GM04504 (cell line): ENCODE measurements at regions not wholly inside any gene's neighbourhood (a gene's known extent, or its start where the extent isn't known, plus 50 kb on each side); places are given as distances from the start of the nearest gene placed in this dataset.
"Not testable (repeated sequence)": the region's sequence is repeated elsewhere in the genome, so short reads cannot be mapped to it uniquely, and the experiment has no call there.

ENCODE experiments used
- DNase-seq: peaks from one replicate; pipeline ENCODE4 v3.0.0-alpha.2; 2012; ENCODE audit warnings: low read depth

GRCh38 chr11:115630214-115630613, 126.0 kb upstream of the CADM1 start:
- DNase-seq, result no peak

DNA sequence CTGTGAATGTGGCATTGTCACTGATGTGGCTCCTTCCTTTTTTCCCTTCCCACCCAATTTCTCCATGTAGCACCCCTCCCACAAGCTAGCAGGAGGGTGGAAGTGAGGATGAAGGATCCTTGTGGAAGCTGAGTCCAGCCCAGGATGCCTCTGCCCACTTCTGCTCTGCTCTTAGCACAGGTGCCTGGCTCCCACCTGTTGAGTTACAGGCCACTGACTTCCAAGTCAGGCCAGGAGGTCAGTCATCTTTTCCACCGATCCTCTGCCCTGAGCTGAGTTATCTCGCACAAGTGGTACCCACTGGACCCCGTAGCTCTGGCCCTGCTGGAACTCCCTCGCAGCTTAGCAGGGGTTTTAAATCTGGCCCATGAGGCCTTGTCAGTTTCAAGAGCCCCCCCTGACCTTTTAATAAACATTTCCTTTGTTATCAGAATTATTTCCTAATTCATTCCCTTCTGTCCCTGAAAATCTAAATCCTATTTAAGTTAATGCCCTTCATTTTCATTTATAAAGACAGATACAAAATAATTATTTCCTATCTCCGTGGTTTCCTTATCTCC, 125.3 kb upstream of the CADM1 start:
- DNase-seq, result no peak

DNA sequence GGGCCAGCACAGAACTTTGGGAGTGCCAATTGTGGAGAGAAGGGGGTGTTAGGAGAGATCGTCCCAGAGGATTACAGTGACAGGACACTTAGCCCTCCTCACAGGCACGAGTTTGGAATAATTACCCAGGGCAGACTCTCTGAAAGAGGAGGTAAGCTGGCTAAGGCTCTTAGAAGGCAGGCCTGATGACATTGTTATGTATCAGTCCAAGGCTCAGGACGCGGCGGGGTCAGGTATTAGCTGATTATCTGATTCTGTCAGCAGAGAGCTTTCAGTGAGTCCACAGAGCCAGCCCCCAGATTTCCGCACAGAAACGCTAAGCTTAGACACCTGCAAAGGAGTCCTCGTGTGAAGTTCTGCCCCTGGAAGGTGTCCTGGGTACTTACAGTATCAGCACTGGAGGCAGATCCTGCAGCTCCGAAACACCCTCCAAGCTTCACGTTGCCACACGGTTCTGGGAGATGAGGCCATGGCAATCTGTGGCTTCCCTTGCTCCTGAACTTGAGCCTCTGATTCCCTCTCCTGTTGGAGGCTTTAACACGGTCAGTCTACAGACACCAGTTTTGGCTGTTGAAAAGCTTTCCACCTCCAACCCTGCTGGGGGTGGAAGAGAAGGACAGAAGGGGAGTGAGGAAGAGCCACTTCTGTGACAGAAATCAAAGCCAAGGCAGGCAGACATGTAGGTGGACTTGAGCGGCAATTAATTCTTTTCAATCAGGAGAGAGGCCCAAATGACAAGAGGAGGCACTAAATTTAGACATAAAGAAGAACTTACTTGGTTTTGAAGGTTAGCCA, 123.6 kb upstream of the CADM1 start:
- DNase-seq, result no peak

GRCh38 chr11:115627071-115627470, 122.9 kb upstream of the CADM1 start:
- DNase-seq, result no peak

DNA sequence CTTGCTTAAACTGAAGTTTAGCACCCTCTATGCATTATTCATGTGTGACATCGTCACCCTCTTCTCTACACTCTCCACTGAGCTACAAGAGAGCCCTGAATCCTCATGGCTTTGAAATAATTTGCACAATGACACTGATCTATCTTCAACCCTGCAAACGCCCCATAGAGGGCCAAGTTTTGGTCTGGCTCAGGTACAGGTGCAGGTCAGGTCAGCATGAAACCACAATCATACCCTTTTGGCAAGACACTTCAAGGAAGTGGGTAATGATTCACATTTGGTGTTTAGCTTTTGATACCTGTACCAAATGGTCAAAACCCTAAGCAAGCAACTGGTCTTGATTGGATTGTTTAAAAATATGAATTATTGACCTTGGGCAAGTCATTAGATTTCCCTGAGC, 122.2 kb upstream of the CADM1 start:
- DNase-seq, result no peak

DNA sequence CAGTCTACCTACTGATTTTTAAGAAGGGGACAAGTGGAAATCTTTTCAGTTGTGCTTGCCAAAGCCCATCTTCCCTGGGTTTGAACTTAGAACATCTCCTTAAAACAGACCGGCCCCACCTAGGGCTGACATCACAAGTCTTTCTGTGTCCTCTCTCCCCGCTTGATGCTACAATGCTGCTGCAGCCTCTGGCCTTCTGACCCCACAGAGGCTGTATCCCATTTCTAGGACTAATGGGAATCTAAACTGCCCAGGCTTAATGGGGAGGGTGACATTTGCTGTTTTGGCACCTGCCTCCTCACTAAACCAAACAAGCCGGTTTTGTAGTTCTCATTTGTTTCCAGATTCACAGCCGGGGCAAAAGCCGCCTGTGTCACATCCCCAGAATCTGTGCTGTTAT, 121.3 kb upstream of the CADM1 start:
- DNase-seq, result no peak

GRCh38 chr11:115624065-115624464, 119.8 kb upstream of the CADM1 start:
- no peak for DNase-seq

GRCh38 chr11:115623021-115623451, 118.8 kb upstream of the CADM1 start:
- DNase-seq, result peak; percentile 26

GRCh38 chr11:115618428-115618827, 114.2 kb upstream of the CADM1 start:
- DNase-seq, result no peak

- DNase-seq, result no peak
Observed at GRCh38 chr11:115617767-115618166, 113.6 kb upstream of the CADM1 start.

DNA sequence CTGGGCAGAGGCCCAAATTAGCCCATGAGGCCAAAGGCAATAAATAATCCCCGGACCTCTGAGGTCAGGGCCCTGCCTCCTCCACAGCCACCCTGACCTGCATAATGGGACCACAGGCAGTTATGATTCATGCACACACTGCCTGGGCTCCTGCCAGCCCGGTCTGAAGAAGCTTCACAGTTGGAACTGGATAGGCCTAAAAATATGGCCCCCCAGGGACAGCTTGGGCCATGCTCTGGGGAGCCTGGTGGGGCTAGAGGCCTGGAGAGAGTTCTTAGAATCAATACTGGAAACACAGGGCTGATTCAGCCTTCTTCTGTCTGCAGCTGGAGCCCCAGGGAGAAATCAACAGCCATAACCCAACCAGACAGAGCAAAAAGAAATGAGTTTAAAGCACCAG, 112.8 kb upstream of the CADM1 start:
- DNase-seq, result peak; percentile 16

DNA sequence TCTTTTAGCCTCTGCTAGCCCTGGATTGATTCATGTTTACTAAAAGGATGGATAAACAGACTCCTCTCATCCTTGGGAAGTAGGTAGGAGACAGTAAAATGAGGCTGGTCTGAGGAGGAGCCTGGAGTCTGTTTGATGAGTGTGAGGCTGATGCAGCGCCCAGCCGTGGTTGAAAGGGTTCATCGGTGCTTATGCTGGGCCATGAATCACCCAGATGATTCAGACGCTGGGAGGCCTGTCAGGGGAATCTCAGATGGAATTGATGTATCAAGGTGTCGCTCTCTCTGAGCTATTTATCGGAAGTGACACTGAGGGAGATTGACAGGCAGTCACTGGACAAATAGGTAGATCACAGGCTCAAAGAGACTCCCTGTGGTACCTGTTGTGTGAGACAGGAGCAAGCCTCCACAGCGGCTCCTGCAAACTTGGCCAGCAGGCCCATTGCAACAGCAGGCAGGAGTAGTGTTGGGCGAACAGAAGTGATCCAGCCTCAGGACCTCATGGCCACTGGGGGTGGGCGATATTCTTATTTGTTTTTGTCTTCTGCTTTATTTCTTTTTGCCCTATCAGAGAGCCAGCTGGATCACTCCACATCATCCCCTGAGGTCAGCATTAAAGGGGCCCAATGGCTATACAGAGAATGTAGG, 109.9 kb upstream of the CADM1 start:
- DNase-seq, result no peak

GRCh38 chr11:115613004-115613403, 108.8 kb upstream of the CADM1 start:
- DNase-seq, result no peak

DNA sequence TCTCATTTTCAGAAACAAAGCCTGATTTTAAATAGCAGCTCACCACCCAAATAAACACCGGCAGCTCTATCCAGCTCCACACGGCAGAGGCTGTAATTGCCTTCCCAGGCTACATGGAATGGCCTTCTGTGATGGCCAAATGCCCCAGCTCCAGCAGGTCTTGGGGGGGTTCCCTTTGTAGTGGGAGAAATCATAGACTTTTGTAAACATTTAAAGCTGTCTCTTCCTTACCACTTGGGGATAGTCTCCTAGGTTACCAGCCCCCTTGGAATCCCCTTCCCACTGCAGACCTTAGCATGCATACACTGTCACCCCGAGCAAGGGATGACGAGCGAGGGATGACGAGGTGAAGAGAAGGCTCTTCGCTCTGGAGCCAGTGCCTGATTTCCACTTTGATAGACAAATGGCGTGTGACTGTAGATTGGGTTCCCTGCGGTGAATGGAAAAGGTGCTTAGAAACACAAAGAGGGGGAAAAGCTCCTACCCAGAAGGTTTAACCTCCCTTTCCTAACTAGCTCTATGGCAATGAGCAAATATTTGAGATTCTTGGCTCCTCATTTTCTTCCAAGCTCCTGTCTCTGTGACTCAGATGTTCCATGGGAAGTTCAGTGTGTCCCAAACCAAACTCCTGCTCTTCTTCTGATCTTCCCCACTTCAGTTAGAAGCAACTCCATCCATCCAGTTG, 108.0 kb upstream of the CADM1 start:
- DNase-seq, result no peak

- DNase-seq, result no peak
Observed at GRCh38 chr11:115611343-115611742, 107.1 kb upstream of the CADM1 start.

DNA sequence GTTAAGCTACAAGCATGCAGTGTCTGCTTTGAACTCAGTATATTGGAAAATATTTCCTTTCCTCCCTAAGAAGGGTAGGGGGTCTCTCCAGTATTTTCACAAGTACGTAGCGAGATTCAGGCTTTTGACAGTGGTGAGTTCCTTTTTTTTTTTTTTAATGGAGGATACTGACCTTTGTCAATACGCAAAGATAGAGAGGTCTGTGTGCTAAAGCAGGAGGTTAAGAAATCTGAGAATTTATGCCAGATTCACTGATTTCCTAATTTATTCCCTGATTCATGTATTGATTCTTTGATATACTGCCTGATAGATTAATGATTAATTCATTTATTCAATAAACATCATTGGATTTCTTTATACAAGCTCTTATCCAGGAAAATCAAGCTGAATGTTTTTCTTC, 106.7 kb upstream of the CADM1 start:
- no peak for DNase-seq

DNA sequence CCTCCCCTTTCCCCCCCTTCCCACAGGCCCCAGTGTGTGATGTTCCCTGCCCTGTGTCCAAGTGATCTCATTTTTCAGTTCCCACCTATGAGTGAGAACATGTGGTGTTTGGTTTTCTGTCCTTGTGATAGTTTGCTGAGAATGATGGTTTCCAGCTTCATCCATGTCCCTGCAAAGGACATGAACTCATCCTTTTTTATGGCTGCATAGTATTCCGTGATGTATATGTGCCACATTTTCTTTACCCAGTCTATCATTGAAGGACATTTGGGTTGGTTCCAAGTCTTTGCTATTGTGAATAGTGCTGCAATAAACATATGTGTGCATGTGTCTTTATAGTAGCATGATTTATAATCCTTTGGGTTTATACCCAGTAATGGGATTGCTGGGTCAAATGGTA, 106.0 kb upstream of the CADM1 start:
- not testable (repeated sequence) for DNase-seq

GRCh38 chr11:115608976-115609375, 104.8 kb upstream of the CADM1 start:
- DNase-seq, result no peak

GRCh38 chr11:115607621-115608221, 103.5 kb upstream of the CADM1 start:
- DNase-seq, result no peak

- no peak for DNase-seq
Observed at GRCh38 chr11:115606498-115607220, 102.4 kb upstream of the CADM1 start.

DNA sequence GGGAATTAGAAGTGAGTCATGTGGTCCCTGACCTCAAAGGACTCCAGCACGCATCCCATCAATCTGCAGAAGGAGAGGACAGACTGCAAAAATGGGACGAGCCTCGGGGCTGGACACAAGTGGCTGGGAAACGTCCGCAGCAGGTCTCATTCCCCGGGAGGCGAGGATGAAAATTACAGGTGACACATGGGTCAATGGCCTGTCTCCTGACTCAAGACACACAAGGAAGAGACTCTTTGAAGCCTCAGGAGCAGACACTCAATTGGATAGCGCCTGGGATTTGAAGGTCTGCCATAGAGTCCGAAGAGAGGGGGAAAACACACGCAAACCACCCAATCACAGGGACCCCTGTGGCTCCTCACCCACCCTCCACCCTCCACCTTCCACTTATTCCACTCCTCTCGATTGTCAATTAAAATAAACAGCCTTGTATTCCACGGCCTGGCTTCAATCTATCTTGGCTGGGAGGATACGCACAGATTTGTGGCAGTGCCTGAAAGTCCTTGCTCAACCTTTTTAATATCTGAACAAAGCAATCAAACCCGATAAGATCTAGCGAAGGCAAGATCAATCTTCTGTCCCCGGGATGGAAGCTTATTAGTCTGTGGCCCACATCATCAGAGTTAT, 101.8 kb upstream of the CADM1 start:
- no peak for DNase-seq
